Mucosa of rectum (tissue), 2 donors: ENCODE measurements at regions not wholly inside any gene's neighbourhood (a gene's known extent, or its start where the extent isn't known, plus 50 kb on each side); places are given as distances from the start of the nearest gene placed in this dataset.

Experiments used
- H3K27ac ChIP-seq, 2 donors: one replicate each; pipeline ENCODE4 v1.7.0; 2013; ENCODE audit warnings: inconsistent platforms in 2 of 2, low read depth in 2 of 2, low read length in 2 of 2
- H3K27me3 ChIP-seq, 2 donors: one replicate each; pipeline ENCODE4 v1.7.0; 2013; ENCODE audit warnings: low read length in 2 of 2; ENCODE audit not compliant: control insufficient read depth in 2 of 2, insufficient read depth in 2 of 2
- H3K36me3 ChIP-seq, 2 donors: one replicate each; pipeline ENCODE4 v1.7.0; 2013; ENCODE audit warnings: low read length in 2 of 2; ENCODE audit not compliant: control insufficient read depth in 2 of 2, insufficient read depth in 2 of 2
- H3K4me1 ChIP-seq, 2 donors: one replicate each; pipeline ENCODE4 v1.7.0; 2013; ENCODE audit warnings: low read length in 2 of 2, mild to moderate bottlenecking in 1 of 2; ENCODE audit not compliant: control insufficient read depth in 2 of 2, insufficient read depth in 2 of 2
- H3K4me3 ChIP-seq, 2 donors: one replicate each; pipeline ENCODE4 v1.7.0; 2013; ENCODE audit warnings: low read length in 2 of 2
- H3K9ac ChIP-seq, 2 donors: one replicate each; pipeline ENCODE4 v1.7.0; 2013; ENCODE audit warnings: low read length in 2 of 2, low read depth in 1 of 2, mild to moderate bottlenecking in 1 of 2
- H3K9me3 ChIP-seq, 2 donors: one replicate each; pipeline ENCODE4 v1.7.0; 2013; ENCODE audit warnings: low read length in 2 of 2; ENCODE audit not compliant: control insufficient read depth in 2 of 2
- donor health status: healthy.
- donor health status: Normal muscosa, but diverticular disease.

DNA sequence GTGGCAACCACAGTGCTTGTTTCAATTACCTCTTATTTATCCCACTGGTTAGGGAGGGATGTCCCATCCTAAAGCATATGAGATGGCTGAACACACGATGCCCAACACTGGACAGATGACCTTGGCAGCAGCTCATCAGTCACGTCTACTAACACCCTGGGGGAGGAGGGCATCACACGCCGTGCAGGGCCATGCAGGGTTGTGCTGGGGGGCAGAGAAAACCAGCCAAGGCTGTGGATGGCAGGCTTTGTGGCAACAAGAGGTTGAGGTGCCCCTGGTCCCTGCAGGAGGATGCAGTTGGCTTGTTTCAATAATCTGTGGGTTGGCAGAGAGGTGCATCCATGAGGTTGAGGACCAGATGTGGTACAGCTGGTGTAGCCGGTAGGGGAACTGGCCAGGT is 293.7 kb upstream of the SULF2 start:
- H3K27ac ChIP-seq = no peak overlapping the region
- no peaks in the 10 kb centered on the region for H3K4me1 ChIP-seq
- H3K36me3 ChIP-seq = no peaks in the 10 kb centered on the region
- no peak overlapping the region for H3K9ac ChIP-seq
- H3K4me3 ChIP-seq = no peak overlapping the region
- H3K9me3 ChIP-seq = no peaks in the 10 kb centered on the region
- no peaks in the 10 kb centered on the region for H3K27me3 ChIP-seq

DNA sequence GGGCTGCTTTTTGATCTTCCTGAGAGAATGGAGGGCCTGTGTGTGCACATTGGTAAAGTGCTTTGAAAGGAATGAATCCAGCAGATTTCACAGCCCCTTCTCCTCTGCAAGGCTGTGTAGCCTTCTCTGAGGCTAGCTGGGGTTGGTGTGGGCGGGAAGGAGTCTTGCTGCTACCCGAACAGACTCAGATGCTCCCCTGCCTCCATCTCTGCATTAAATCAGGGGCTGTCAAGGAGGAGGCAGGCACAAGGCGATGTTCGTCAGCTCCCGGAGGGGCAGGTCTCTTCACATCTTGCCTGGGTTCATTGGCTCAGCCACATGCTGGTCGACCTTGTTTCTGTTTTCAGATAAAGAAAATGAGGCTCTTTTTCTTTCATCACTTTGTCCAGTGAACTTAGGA is 291.5 kb upstream of the SULF2 start:
- Histone ChIP-seq H3K27ac (no peak overlapping the region), H3K9ac (no peak overlapping the region), H3K36me3 (no peaks in the 10 kb centered on the region), H3K9me3 (no peaks in the 10 kb centered on the region), H3K4me3 (no peak overlapping the region), H3K27me3 (no peaks in the 10 kb centered on the region), H3K4me1 (no peaks in the 10 kb centered on the region)

DNA sequence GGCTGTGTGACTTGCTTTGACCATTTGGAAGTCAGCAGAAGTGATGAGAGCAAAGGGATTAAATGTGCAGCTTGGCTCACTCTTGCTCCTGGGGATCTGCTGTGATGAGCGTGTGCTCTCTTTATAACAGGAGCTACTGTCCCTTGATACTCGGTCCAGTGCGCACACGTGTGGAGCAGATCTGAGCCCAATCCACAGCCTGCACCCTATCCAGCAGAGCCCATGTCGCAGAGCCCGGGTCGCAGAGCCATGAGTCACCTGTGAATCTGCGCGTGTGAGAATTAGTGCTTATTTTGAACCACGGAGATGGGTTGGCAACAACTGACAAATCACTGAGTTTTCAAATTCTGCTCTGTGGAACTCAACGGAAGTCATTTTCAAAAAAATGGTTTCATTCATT is 291.0 kb upstream of the SULF2 start:
- H3K27me3 ChIP-seq = no peaks in the 10 kb centered on the region
- no peak overlapping the region for H3K4me3 ChIP-seq
- no peaks in the 10 kb centered on the region for H3K36me3 ChIP-seq
- no peak overlapping the region for H3K27ac ChIP-seq
- H3K9ac ChIP-seq = no peak overlapping the region
- no peaks in the 10 kb centered on the region for H3K4me1 ChIP-seq
- no peaks in the 10 kb centered on the region for H3K9me3 ChIP-seq

DNA sequence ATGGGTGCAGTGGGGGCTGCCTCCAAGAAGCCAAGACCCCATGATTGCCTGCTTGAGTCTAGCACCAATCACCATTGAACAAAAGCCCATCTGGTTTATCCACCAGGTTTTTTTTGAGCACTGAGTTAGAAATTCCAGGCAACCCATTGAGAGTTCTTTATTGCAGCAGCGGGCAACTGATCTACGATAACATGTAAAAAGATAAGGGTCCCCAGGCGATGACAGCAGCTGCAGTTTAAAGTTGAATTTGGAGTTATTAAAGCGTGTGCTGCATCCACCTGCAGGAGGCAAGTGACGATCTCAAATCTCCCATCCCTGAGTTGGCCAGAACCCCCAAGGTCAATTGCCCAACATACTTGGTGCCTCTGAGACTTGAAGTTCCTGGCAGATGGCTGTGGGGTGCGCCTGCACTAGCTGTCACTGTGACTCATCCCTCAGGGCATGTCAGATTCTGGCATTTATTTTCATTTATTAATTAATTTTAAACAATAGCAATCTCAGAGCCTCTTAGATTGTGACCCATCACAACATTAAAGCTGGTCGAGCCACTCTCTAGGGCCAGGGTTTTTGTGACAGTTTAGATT is 290.4 kb upstream of the SULF2 start:
- no peaks in the 10 kb centered on the region for H3K36me3 ChIP-seq
- H3K4me1 ChIP-seq = no peaks in the 10 kb centered on the region
- H3K9ac ChIP-seq = no peak overlapping the region
- no peaks in the 10 kb centered on the region for H3K9me3 ChIP-seq
- H3K27ac ChIP-seq = no peak overlapping the region
- no peaks in the 10 kb centered on the region for H3K27me3 ChIP-seq
- no peak overlapping the region for H3K4me3 ChIP-seq

DNA sequence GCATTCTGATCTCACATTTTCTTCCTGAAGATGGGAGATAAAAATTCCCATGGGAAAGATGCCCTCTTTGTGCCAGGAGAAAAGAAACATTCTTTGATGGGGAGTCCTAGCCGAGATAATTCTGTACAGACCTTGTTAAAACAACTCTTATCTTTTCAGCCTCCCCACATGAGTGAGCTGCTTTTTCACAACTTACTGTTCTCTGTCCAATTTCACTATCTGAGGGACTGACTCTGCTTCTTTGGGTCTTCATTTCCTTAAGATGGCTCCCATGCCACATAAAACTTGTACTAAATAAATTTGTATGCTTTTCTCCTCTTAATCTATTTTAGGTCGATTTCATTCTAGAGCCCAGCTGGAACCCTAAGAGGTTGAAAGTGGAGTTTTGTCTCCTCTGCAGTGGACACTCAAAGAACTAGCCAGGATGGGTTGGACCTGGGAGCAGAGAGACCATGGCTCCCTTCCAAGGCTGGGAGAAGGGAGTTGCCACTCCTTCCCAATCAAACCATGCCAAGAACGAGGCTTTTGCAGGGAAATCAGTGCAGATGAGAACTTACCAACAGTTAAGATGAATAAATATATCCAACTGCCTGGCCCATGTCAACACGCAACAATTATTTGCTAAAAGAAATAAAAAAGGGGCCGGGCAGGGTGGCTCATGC is 285.8 kb upstream of the SULF2 start:
- no peak overlapping the region for H3K27ac ChIP-seq
- H3K4me1 ChIP-seq = no peaks in the 10 kb centered on the region
- H3K9me3 ChIP-seq = no peaks in the 10 kb centered on the region
- no peak overlapping the region for H3K4me3 ChIP-seq
- no peak overlapping the region for H3K9ac ChIP-seq
- H3K36me3 ChIP-seq = no peaks in the 10 kb centered on the region
- H3K27me3 ChIP-seq = peaks cover 0 to 2% of the 10 kb centered on the region in 2 donors

DNA sequence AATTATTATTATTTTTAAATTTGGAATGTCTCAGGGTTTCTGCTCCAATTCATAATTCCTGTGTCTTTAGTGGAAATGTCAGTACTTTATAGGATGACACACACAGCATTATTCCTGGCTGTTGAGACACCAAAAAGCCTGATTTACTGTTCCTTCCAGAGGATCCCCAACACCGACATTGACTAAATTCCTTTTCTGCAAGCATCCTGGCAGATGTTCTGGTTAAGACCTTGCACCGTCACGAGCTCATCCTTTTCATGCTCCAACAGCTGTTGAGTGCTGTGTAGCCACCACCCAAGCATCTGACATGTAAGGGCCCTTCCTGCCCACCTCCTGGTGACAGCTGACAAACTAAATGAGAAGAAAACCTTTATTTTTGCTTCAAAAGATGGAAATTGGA is 284.3 kb upstream of the SULF2 start:
- Histone ChIP-seq H3K27ac (no peak overlapping the region), H3K9me3 (no peaks in the 10 kb centered on the region)

DNA sequence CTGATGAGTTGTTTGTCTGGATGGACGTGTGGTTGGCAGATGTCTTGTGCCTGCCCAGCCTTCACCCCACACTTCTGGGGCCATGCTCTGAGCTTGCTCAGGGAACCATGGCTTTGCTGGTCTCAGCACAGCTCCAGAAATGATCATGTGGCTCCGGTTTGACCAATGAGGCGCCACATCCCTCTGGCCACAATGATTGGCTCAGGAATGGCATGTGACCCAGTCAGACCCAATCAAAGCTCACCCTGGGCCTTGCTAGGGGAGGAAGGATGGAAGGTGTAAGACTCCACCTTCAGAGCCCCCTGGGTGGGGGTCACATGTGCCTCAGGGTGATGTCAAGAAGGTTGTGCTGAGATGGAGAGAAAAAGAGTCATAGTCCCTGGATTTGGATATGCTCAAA is 281.6 kb upstream of the SULF2 start:
- no peaks in the 10 kb centered on the region for H3K4me1 ChIP-seq
- H3K36me3 ChIP-seq = no peaks in the 10 kb centered on the region
- H3K9ac ChIP-seq = no peak overlapping the region
- H3K27ac ChIP-seq = no peak overlapping the region
- no peak overlapping the region for H3K4me3 ChIP-seq
- H3K27me3 ChIP-seq = peaks cover 0 to 2% of the 10 kb centered on the region in 2 donors
- no peaks in the 10 kb centered on the region for H3K9me3 ChIP-seq

More for the DNA sequence above, 284.3 kb upstream of the SULF2 start:
- Histone ChIP-seq H3K9ac (no peak overlapping the region), H3K4me3 (no peak overlapping the region), H3K4me1 (no peaks in the 10 kb centered on the region), H3K36me3 (no peaks in the 10 kb centered on the region), H3K27me3 (peaks cover 0 to 2% of the 10 kb centered on the region in 2 donors)

DNA sequence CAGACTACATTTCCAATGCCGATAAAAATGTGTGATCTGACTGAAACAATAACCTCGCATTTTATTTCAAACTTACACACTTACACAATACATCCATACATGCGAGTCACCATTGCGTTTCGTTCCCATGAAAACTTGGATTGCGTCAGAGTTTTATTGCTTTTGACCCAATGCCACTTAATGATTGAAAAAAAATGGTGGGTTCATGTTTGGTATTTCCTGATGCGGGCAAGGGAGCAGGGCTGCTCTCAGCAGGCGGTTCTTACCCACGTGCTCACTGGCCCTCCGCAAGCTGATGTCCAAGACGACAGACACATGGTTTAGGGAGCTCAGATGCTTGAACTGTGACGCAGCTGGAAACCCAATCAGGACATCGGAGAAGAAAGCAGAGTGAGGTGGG is 281.0 kb upstream of the SULF2 start:
- Histone ChIP-seq H3K9me3 (no peaks in the 10 kb centered on the region), H3K27ac (no peak overlapping the region), H3K36me3 (no peaks in the 10 kb centered on the region)

DNA sequence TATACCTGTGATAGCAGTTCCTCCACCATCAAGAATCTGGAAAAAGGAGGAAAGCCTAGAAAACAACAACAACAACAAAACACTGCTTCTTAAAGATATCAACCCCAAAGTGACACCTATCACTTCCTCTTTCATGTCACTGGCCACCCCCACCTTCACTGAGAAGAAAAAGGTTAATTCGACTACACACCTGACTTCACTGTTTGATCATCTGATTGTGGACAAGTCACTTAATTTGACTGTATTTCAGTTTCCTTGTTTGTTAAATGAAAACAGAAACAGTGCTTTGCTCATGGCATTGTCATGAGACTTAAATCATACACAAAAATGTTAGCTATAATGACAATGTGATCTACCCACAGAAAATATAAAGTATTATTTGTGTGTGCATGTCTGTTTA is 280.6 kb upstream of the SULF2 start:
- Histone ChIP-seq H3K9me3 (no peaks in the 10 kb centered on the region), H3K4me3 (no peak overlapping the region), H3K27ac (no peak overlapping the region), H3K27me3 (peaks cover 0 to 2% of the 10 kb centered on the region in 2 donors), H3K4me1 (no peaks in the 10 kb centered on the region), H3K9ac (no peak overlapping the region), H3K36me3 (no peaks in the 10 kb centered on the region)

More for the DNA sequence above, 281.0 kb upstream of the SULF2 start:
- Histone ChIP-seq H3K4me1 (no peaks in the 10 kb centered on the region), H3K27me3 (peaks cover 0 to 2% of the 10 kb centered on the region in 2 donors), H3K9ac (no peak overlapping the region), H3K4me3 (no peak overlapping the region)

DNA sequence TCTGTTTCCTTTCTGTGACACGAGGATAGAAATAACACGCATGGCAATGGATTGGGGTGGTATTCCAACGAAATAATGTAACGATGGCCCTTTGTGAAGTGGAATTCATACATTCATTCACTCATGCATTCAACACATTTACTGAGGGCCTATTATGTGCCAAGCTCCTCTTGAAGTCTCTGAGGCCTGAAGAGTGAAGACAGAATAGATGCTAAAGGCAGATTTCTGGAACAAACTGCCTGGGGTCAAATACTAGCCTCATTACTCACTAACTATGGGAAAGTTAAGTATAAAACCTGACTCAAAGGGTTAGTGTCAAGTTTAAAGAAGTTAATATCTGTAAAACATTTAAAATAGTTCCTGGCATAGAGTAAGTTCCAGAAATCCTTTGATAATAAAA is 279.6 kb upstream of the SULF2 start:
- Histone ChIP-seq H3K4me3 (no peak overlapping the region), H3K36me3 (no peaks in the 10 kb centered on the region), H3K9ac (no peak overlapping the region), H3K4me1 (no peaks in the 10 kb centered on the region), H3K27ac (no peak overlapping the region), H3K27me3 (peaks cover 0 to 2% of the 10 kb centered on the region in 2 donors), H3K9me3 (no peaks in the 10 kb centered on the region)
